Body of pancreas (tissue), 4 donors: ENCODE measurements at regions not wholly inside any gene's neighbourhood (a gene's known extent, or its start where the extent isn't known, plus 50 kb on each side); places are given as distances from the start of the nearest gene placed in this dataset.

ENCODE experiments used
- ATAC-seq: fragments of 150-250 bp; one replicate; pipeline ENCODE4 v1.9.1; 2016
- DNase-seq, 4 donors: peaks; one replicate each; pipeline ENCODE4 v3.0.0-alpha.2; 2019
- H3K27ac ChIP-seq, 4 donors: fragments of 200-600 bp; sonication (generic); 1 replicate in 3 of 4; 2 replicates in 1 of 4; pipeline versions ENCODE4 v1.5.1 to v1.6.1; 2016 to 2019; ENCODE audit warnings: mild to moderate bottlenecking in 1 of 4, mixed read lengths in 1 of 4, moderate library complexity in 1 of 4
- H3K27me3 ChIP-seq, 2 donors: fragments of 200-600 bp; sonication (generic); one replicate each; pipeline ENCODE4 v1.6.0; 2016; ENCODE audit warnings: mild to moderate bottlenecking in 1 of 2
- H3K36me3 ChIP-seq, 2 donors: fragments of 200-600 bp; sonication (generic); replicated peaks in 1 of 2; 2 replicates each; pipeline ENCODE4 v1.5.1; 2016; ENCODE audit warnings: low read depth in 2 of 2; ENCODE audit not compliant: insufficient read depth in 1 of 2
- H3K4me1 ChIP-seq: fragments of 200-600 bp; sonication (generic); one replicate; pipeline ENCODE4 v1.6.0; 2016
- H3K4me3 ChIP-seq, 2 donors: fragments of 200-600 bp; sonication (generic); 1 replicate in 1 of 2; 2 replicates in 1 of 2; pipeline ENCODE4 v1.5.1; 2016 to 2019
- H3K9me3 ChIP-seq, 3 donors: fragments of 200-600 bp; sonication (generic); 1 replicate in 2 of 3; 2 replicates in 1 of 3; pipeline ENCODE4 v1.5.1; 2016
- POLR2A ChIP-seq, 3 donors: fragments of 450-650 bp; IDR thresholded peaks; one replicate each; pipeline ENCODE4 v1.6.1; 2016; ENCODE audit warnings: antibody characterized with exemption in 3 of 3, mild to moderate bottlenecking in 2 of 3
- WGBS, 2 donors: methylation state at CpG; one replicate each; pipeline ENCODE4 v1.1.5; 2017; 5-methylcytosine and 5-hydroxymethylcytosine counted together
- intact Hi-C: fragments of 100-400 bp; cut with DNase I; formaldehyde crosslinking; loops from one replicate; pipeline ENCODE4 v1.15.1; 2023
- TF ChIP-seq, protein P1 (sequence below), 7 experiments: fragments of 450-650 bp in 4 of 7; fragments of 200-600 bp in 3 of 7; sonication (generic) in 3 of 7; IDR thresholded peaks; one replicate each; pipeline ENCODE4 v1.5.1; 2016 to 2019; ENCODE audit warnings: antibody characterized with exemption in 7 of 7

DNA sequence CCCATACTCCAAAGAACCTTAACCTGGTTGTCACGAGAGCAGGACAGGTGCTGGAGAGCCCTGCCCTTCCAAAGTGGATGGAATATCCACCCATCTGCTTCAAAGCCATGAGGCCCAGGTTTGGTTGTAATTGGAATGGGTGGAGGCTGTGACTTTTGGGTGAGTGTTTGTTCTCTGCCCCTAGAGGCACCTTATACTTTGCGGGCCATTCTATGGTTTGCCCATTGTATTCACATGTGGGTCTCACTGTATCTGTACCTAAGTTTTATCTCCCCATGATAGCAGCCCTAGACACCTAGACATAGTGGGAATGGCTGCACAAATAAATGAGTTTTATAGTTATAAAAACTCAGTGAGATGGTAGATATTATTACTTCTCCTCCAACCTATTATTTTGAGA lies 67.1 kb upstream of the NAA20 start:
- ATAC-seq: no peak
- Histone ChIP-seq H3K4me1 (peaks cover 39% of the 10 kb centered on the region), H3K9me3 (no peaks in the 10 kb centered on the region), H3K36me3 (no peaks in the 10 kb centered on the region), H3K27me3 (no peaks in the 10 kb centered on the region), H3K27ac (no peak overlapping the region), H3K4me3 (no peak overlapping the region)
- no peak for DNase-seq
- WGBS, 2 donors: 89 to 90% methylated on average over 2 of the region's 2 CpGs
- TF ChIP-seq POLR2A (IDR thresholded peaks at IDR 0.05): no peak
- TF ChIP-seq, protein P1, sequence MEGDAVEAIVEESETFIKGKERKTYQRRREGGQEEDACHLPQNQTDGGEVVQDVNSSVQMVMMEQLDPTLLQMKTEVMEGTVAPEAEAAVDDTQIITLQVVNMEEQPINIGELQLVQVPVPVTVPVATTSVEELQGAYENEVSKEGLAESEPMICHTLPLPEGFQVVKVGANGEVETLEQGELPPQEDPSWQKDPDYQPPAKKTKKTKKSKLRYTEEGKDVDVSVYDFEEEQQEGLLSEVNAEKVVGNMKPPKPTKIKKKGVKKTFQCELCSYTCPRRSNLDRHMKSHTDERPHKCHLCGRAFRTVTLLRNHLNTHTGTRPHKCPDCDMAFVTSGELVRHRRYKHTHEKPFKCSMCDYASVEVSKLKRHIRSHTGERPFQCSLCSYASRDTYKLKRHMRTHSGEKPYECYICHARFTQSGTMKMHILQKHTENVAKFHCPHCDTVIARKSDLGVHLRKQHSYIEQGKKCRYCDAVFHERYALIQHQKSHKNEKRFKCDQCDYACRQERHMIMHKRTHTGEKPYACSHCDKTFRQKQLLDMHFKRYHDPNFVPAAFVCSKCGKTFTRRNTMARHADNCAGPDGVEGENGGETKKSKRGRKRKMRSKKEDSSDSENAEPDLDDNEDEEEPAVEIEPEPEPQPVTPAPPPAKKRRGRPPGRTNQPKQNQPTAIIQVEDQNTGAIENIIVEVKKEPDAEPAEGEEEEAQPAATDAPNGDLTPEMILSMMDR (IDR thresholded peaks at IDR 0.05): no peak
- intact Hi-C loops: no loop called here

DNA sequence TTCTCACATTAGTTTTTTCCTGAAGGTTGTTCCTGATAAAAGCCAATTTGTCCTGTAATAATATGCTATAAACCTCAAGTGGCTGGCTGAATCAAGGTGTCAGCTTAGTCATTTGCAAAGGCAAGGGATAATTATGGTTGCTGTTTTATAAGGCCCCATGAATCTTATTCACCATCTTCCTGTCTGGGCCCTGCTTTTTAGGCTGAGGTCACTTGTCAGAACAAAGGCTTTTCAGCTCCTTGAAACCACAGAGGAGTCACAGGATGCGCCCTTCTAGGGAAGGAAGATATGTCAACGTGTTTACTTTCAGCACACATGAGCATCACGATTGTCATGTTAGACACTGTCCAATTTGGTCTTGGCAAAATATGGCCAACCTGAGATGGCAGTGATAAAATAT lies 64.8 kb upstream of the NAA20 start:
- DNase-seq (no peak), ATAC-seq (no peak)
- 84 to 100% methylated on average over 3 of the region's 3 CpGs for WGBS, 2 donors
- H3K27ac ChIP-seq: no peak overlapping the region
- no peaks in the 10 kb centered on the region for H3K9me3 ChIP-seq
- intact Hi-C loops: no loop called here
- no peak for TF ChIP-seq POLR2A (IDR thresholded peaks at IDR 0.05)
- TF ChIP-seq, protein P1 (IDR thresholded peaks at IDR 0.05): no peak
- H3K4me1 ChIP-seq: peaks cover 17% of the 10 kb centered on the region
- H3K4me3 ChIP-seq: no peak overlapping the region
- H3K27me3 ChIP-seq: no peaks in the 10 kb centered on the region
- no peaks in the 10 kb centered on the region for H3K36me3 ChIP-seq

DNA sequence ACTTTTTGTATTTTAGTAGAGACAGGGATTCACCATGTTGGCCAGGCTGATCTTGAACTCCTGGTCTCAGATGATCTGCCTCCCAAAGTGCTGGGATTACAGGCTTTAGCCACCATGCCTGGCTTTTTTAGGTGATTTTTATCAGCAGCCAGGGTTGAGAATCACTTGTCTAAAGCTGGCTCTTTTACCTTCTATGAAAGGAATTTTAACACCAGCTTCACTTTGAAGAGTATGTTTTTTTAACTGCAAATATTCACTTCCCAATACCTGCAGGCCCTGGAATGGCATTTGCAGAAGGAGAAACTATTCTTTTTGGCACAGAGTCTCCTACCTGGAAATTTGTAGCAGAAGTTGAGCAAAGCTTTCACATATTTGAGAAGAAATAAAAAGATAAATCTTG lies 63.6 kb upstream of the NAA20 start:
- Histone ChIP-seq H3K27ac (no peak overlapping the region), H3K27me3 (no peaks in the 10 kb centered on the region), H3K9me3 (no peaks in the 10 kb centered on the region), H3K36me3 (peaks cover 0 to 4% of the 10 kb centered on the region in 2 donors), H3K4me3 (no peak overlapping the region), H3K4me1 (peaks cover 6% of the 10 kb centered on the region)
- ATAC-seq: no peak
- no peak for DNase-seq
- TF ChIP-seq, protein P1 (IDR thresholded peaks at IDR 0.05): no peak
- no peak for TF ChIP-seq POLR2A (IDR thresholded peaks at IDR 0.05)
- intact Hi-C loops: no loop called here

DNA sequence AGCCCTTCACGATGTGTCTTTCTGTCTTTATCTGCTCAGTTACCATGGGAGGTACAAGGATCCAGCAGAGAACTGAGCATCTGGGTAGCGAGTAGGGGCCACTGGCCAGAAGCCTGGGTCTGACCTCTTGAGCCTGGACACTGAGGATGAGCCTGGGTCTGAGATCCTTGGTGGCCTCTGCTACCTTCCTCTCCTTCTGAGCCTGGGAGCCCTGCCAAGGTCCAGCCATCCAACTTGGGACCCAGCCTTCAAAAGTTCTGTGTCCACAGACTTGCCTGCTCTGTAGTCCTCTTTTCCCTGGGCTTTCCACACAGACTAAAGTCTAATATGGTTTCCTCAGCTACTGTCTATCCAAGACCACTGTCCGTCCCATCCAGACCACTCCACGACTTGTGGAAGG lies 60.2 kb upstream of the NAA20 start:
- no peaks in the 10 kb centered on the region for H3K9me3 ChIP-seq
- no peaks in the 10 kb centered on the region for H3K4me1 ChIP-seq
- no peak overlapping the region for H3K4me3 ChIP-seq
- no peaks in the 10 kb centered on the region for H3K27me3 ChIP-seq
- 96 to 100% methylated on average over 4 of the region's 4 CpGs for WGBS, 2 donors
- no peak for TF ChIP-seq POLR2A (IDR thresholded peaks at IDR 0.05)
- TF ChIP-seq, protein P1 (IDR thresholded peaks at IDR 0.05): no peak
- peaks cover 0 to 6% of the 10 kb centered on the region in 2 donors for H3K36me3 ChIP-seq
- no peak for ATAC-seq
- no peak for DNase-seq
- intact Hi-C loops: no loop called here
- H3K27ac ChIP-seq: no peak overlapping the region

DNA sequence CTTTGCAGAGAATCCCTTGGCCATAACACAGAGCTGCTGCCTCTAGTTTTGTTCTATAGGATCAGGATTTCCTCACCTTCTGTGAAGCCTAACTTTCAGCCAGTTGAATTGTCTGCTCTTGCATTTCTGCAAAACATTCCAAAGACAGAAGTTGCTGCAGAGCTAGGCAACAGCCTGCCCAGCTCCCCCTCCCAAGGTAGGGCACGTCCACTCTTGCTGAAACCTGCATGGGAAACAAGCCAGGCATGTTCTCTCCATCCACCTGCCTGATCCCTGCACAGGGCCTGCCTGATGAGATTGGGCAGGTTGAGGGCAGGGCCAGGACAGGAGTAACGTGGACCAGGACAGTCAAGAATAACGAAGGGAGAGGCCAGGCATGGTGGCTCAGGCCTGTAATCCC lies 58.9 kb upstream of the NAA20 start:
- H3K36me3 ChIP-seq: peaks cover 0 to 6% of the 10 kb centered on the region in 2 donors
- no peaks in the 10 kb centered on the region for H3K27me3 ChIP-seq
- H3K9me3 ChIP-seq: no peaks in the 10 kb centered on the region
- H3K27ac ChIP-seq: no peak overlapping the region
- TF ChIP-seq POLR2A (IDR thresholded peaks at IDR 0.05): no peak
- TF ChIP-seq, protein P1 (IDR thresholded peaks at IDR 0.05): no peak
- DNase-seq (no peak), ATAC-seq (no peak)
- intact Hi-C loops: no loop called here
- 79 to 90% methylated on average over 3 of the region's 3 CpGs for WGBS, 2 donors
- no peak overlapping the region for H3K4me3 ChIP-seq
- H3K4me1 ChIP-seq: no peaks in the 10 kb centered on the region
